Smooth muscle cell (in vitro differentiated cells): ENCODE measurements at regions not wholly inside any gene's neighbourhood (a gene's known extent, or its start where the extent isn't known, plus 50 kb on each side); places are given as distances from the start of the nearest gene placed in this dataset.

ENCODE experiments used
- DNase-seq: peaks from one replicate; lab custom pipeline; 2025; ENCODE audit not compliant: unreplicated experiment; lab: John Stamatoyannopoulos, UW
- H2AFZ ChIP-seq: fragments of 200-600 bp; sonication (generic); 2 replicates; pipeline ENCODE4 v1.6.0; 2016; ENCODE audit warnings: antibody characterized with exemption, low read depth, mild to moderate bottlenecking
- H3F3A ChIP-seq: fragments of 200-600 bp; sonication (generic); 2 replicates; pipeline ENCODE4 v1.6.0; 2017; ENCODE audit warnings: antibody characterized with exemption, low read depth
- H3K27ac ChIP-seq: fragments of 200-600 bp; sonication (generic); 2 replicates; pipeline ENCODE4 v1.5.1; 2016; ENCODE audit warnings: low read depth, mild to moderate bottlenecking
- H3K27me3 ChIP-seq: fragments of 200-600 bp; sonication (generic); 2 replicates; pipeline ENCODE4 v1.6.1; 2016; ENCODE audit warnings: low read depth, mild to moderate bottlenecking
- H3K36me3 ChIP-seq: fragments of 200-600 bp; sonication (generic); 2 replicates; pipeline ENCODE4 v1.5.1; 2016; ENCODE audit warnings: low read depth
- H3K4me1 ChIP-seq: fragments of 200-600 bp; sonication (generic); 2 replicates; pipeline ENCODE4 v1.5.1; 2016; ENCODE audit warnings: low read depth
- H3K4me2 ChIP-seq: fragments of 200-600 bp; sonication (generic); 2 replicates; pipeline ENCODE4 v1.6.0; 2016; ENCODE audit warnings: mild to moderate bottlenecking
- H3K4me3 ChIP-seq: fragments of 200-600 bp; sonication (generic); 2 replicates; pipeline ENCODE4 v1.5.1; 2016; ENCODE audit warnings: mild to moderate bottlenecking
- H3K79me2 ChIP-seq: fragments of 200-600 bp; sonication (generic); 2 replicates; pipeline ENCODE4 v1.6.0; 2016; ENCODE audit warnings: low read depth, mild to moderate bottlenecking
- H3K9ac ChIP-seq: fragments of 200-600 bp; sonication (generic); 2 replicates; pipeline ENCODE4 v1.6.0; 2016; ENCODE audit warnings: low read depth
- H3K9me3 ChIP-seq: fragments of 200-600 bp; sonication (generic); replicated peaks from 2 replicates; pipeline ENCODE4 v1.5.1; 2016; ENCODE audit warnings: low read depth
- H4K20me1 ChIP-seq: fragments of 200-600 bp; sonication (generic); 2 replicates; pipeline ENCODE4 v1.6.0; 2016; ENCODE audit warnings: low read depth
- WGBS: methylation state at CpG from one replicate; pipeline ENCODE4 v1.1.7; 2016; ENCODE audit warnings: low lambda C conversion rate; 5-methylcytosine and 5-hydroxymethylcytosine counted together
- TF ChIP-seq, protein P1 (sequence below): fragments of 200-600 bp; sonication (generic); IDR thresholded peaks from 2 replicates; pipeline ENCODE4 v1.5.1; 2017; ENCODE audit warnings: borderline replicate concordance, mild to moderate bottlenecking, antibody characterized with exemption; ENCODE audit not compliant: insufficient read depth, poor library complexity, severe bottlenecking

DNA sequence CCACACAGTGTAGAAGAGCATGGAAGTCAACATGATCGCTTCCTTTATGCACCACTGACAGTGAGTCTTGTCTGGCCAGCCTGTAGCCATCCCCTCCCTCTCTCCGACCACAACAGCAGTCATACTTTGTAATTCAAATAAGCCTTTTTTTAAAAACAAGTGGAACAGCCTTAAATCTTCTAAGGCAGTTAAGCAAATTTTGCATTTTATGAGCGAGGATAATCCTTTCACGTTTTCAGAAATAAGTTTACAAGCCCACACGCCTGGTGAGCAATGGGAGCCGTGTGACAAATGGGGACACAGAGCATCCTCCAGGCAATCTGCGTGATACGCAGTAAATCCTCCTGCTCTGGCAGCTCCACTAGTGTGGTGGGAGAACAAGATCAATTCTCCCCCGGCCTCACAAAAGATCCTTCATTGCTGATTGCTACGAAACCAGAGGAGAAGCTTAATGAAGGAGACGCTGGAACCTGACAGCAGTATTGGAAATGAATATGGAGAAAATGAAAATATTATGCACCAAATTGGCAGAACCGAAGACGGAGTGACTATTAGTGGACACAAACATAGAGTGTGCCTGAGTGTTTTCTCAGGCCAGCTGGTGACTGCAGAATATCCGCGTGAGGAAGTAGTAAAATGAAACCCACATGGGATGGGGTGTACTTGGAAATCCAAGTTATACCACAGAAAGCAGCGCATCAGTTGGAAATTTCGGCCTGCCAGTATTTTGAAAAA lies 104.2 kb upstream of the CDCA7L start:
- no peak overlapping the region for H3K4me2 ChIP-seq
- H3K9me3 ChIP-seq, result no peaks in the 10 kb centered on the region
- 71% methylated on average over 17 of the region's 17 CpGs for WGBS

DNA sequence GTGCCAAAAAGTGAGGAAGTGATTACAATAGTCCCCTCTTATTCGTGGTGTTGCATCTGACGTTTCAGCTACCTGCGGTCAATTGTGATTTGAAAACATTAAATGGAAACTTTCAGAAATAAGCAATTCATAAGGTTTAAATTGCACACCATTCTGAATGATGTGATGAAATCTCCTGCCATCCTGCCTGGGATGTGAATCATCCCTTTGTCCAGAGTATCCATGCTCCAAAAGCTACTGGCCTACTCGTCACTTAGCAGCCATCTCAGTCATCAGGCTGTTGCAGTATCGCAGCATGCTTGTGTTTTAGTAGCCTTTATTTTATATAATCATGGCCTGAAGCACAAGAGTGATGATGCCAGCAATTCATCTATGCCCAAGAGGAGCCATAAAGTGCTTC lies 97.7 kb upstream of the CDCA7L start:
- WGBS, result 87% methylated on average over 5 of the region's 5 CpGs
- no peaks in the 10 kb centered on the region for H3K79me2 ChIP-seq
- no peaks in the 10 kb centered on the region for H3F3A ChIP-seq
- no peaks in the 10 kb centered on the region for H3K9me3 ChIP-seq
- no peak overlapping the region for H2AFZ ChIP-seq
- no peaks in the 10 kb centered on the region for H3K27me3 ChIP-seq
- no peak for DNase-seq
- H3K4me2 ChIP-seq, result no peak overlapping the region
- no peak overlapping the region for H3K9ac ChIP-seq
- H3K4me1 ChIP-seq, result no peaks in the 10 kb centered on the region
- H3K27ac ChIP-seq, result no peak overlapping the region
- H3K4me3 ChIP-seq, result no peak overlapping the region
- H4K20me1 ChIP-seq, result no peaks in the 10 kb centered on the region
- TF ChIP-seq, protein P1, sequence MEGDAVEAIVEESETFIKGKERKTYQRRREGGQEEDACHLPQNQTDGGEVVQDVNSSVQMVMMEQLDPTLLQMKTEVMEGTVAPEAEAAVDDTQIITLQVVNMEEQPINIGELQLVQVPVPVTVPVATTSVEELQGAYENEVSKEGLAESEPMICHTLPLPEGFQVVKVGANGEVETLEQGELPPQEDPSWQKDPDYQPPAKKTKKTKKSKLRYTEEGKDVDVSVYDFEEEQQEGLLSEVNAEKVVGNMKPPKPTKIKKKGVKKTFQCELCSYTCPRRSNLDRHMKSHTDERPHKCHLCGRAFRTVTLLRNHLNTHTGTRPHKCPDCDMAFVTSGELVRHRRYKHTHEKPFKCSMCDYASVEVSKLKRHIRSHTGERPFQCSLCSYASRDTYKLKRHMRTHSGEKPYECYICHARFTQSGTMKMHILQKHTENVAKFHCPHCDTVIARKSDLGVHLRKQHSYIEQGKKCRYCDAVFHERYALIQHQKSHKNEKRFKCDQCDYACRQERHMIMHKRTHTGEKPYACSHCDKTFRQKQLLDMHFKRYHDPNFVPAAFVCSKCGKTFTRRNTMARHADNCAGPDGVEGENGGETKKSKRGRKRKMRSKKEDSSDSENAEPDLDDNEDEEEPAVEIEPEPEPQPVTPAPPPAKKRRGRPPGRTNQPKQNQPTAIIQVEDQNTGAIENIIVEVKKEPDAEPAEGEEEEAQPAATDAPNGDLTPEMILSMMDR, result no peak
- H3K36me3 ChIP-seq, result no peaks in the 10 kb centered on the region

More for the DNA sequence above, 104.2 kb upstream of the CDCA7L start:
- H4K20me1 ChIP-seq, result no peaks in the 10 kb centered on the region
- H3K27me3 ChIP-seq, result no peaks in the 10 kb centered on the region
- H3K27ac ChIP-seq, result no peak overlapping the region
- peaks cover 3% of the 10 kb centered on the region for H3K4me1 ChIP-seq
- H3K79me2 ChIP-seq, result no peaks in the 10 kb centered on the region
- no peaks in the 10 kb centered on the region for H3K36me3 ChIP-seq
- H2AFZ ChIP-seq, result no peak overlapping the region
- no peak overlapping the region for H3K9ac ChIP-seq
- no peak overlapping the region for H3K4me3 ChIP-seq
- no peak for DNase-seq
- no peaks in the 10 kb centered on the region for H3F3A ChIP-seq
- TF ChIP-seq, protein P1, result no peak

DNA sequence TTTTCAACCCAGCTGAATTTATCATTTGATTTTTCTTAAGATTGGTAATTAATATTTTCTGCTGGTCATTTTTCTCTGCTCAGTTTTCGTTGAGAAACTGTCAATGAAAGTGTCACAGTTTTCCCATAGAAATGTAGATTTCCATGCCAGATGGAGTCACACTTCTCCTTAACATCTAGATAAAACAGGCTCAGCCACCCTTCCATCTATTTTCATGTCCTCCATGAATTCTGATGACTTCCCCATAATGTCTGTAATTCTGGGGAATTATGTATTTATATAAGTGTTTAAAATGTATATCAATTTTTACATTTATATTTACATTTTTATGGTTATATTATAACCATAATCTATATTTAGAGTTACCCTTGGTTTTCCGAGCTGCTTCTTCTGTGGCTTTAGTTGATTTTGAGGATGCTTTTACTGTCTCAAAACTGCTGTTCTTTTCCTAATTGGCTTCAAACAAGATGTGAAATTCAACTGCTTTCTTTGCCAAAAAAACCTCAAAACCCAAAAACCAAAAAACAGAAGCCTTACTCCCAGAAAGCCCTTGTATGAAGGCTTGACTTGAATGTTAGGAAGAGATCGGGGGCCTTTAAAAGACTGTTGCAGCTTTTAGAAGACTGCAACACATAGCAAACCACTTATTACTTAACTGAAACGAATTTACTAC lies 95.4 kb upstream of the CDCA7L start:
- DNase-seq, result no peak
- Histone ChIP-seq H2AFZ (no peak overlapping the region), H4K20me1 (no peaks in the 10 kb centered on the region), H3K79me2 (no peaks in the 10 kb centered on the region), H3K27ac (no peak overlapping the region), H3K4me1 (no peaks in the 10 kb centered on the region), H3F3A (no peaks in the 10 kb centered on the region), H3K9me3 (no peaks in the 10 kb centered on the region), H3K4me2 (no peak overlapping the region), H3K36me3 (no peaks in the 10 kb centered on the region), H3K4me3 (no peak overlapping the region), H3K9ac (no peak overlapping the region), H3K27me3 (no peaks in the 10 kb centered on the region)
- WGBS, result 89% methylated on average over 4 of the region's 4 CpGs
- TF ChIP-seq, protein P1, result no peak
